Gastroesophageal sphincter (tissue), 3 donors: ENCODE measurements at regions not wholly inside any gene's neighbourhood (a gene's known extent, or its start where the extent isn't known, plus 50 kb on each side); places are given as distances from the start of the nearest gene placed in this dataset.

ENCODE experiments used
- CTCF ChIP-seq, 4 experiments: fragments of 200-600 bp in 2 of 4; fragments of 450-650 bp in 2 of 4; sonication (generic) in 1 of 4; IDR thresholded peaks; one replicate each; pipeline ENCODE4 v1.5.1; 2017 to 2019; ENCODE audit warnings: antibody characterized with exemption in 4 of 4, mild to moderate bottlenecking in 2 of 4, moderate library complexity in 2 of 4
- EP300 ChIP-seq: sonication (generic); formaldehyde crosslinking; IDR thresholded peaks from one replicate; pipeline ENCODE4 v1.6.1; 2017; ENCODE audit warnings: antibody characterized with exemption, mild to moderate bottlenecking
- POLR2A ChIP-seq, 2 donors: fragments of 450-650 bp; IDR thresholded peaks; one replicate each; pipeline ENCODE4 v1.6.1; 2017; ENCODE audit warnings: antibody characterized with exemption in 2 of 2, mild to moderate bottlenecking in 2 of 2, moderate library complexity in 1 of 2
- POLR2AphosphoS5 ChIP-seq: sonication (generic); formaldehyde crosslinking; IDR thresholded peaks from one replicate; pipeline ENCODE4 v1.6.1; 2017; ENCODE audit warnings: antibody characterized with exemption

- TF ChIP-seq CTCF (IDR thresholded peaks at IDR 0.05) (no peak), POLR2A (IDR thresholded peaks at IDR 0.05) (no peak), POLR2AphosphoS5 (no peak), EP300 (no peak)
These were observed 50.2 kb upstream of the FLRT2 start for GRCh38 chr14:85479771-85480170.
